ENCODE measurements at regions not wholly inside any gene's neighbourhood (a gene's known extent, or its start where the extent isn't known, plus 50 kb on each side); places are given as distances from the start of the nearest gene placed in this dataset.

- no peak for DNase-seq
These were observed 260.0 kb downstream of the FAT3 start for GRCh38 chr11:92484570-92484969.

GRCh38 chr11:92489826-92490399 is 265.3 kb downstream of the FAT3 start:
- no peak for DNase-seq

GRCh38 chr11:92492372-92492771 is 267.8 kb downstream of the FAT3 start:
- DNase-seq: no peak

GRCh38 chr11:92495107-92495793 is 270.6 kb downstream of the FAT3 start:
- no peak for DNase-seq

- no peak for DNase-seq
These were observed 275.8 kb downstream of the FAT3 start for GRCh38 chr11:92500453-92500852.

- no peak for DNase-seq
These were observed 276.6 kb downstream of the FAT3 start for GRCh38 chr11:92501066-92501739.

GRCh38 chr11:92504004-92504403 is 279.4 kb downstream of the FAT3 start:
- DNase-seq: no peak

- DNase-seq: no peak
These were observed 279.9 kb downstream of the FAT3 start for GRCh38 chr11:92504534-92504933.

GRCh38 chr11:92505689-92506088 is 281.1 kb downstream of the FAT3 start:
- no peak for DNase-seq

GRCh38 chr11:92506809-92507336 is 282.3 kb downstream of the FAT3 start:
- no peak for DNase-seq

- no peak for DNase-seq
These were observed 286.0 kb downstream of the FAT3 start for GRCh38 chr11:92510591-92510990.

- DNase-seq: no peak
These were observed 287.0 kb downstream of the FAT3 start for GRCh38 chr11:92511522-92512203.

- DNase-seq: no peak
These were observed 287.6 kb downstream of the FAT3 start for GRCh38 chr11:92512204-92512569.

- no peak for DNase-seq
These were observed 299.0 kb downstream of the FAT3 start for GRCh38 chr11:92523611-92524010.

- DNase-seq: no peak
These were observed 299.9 kb downstream of the FAT3 start for GRCh38 chr11:92524542-92524941.

GRCh38 chr11:92527467-92527866 is 302.8 kb downstream of the FAT3 start:
- no peak for DNase-seq

GRCh38 chr11:92528001-92528400 is 303.4 kb downstream of the FAT3 start:
- DNase-seq: no peak

GRCh38 chr11:92531065-92531739 is 306.6 kb downstream of the FAT3 start:
- no peak for DNase-seq

- DNase-seq: no peak
These were observed 309.2 kb downstream of the FAT3 start for GRCh38 chr11:92533657-92534335.

- no peak for DNase-seq
These were observed 312.3 kb downstream of the FAT3 start for GRCh38 chr11:92536883-92537282.

- DNase-seq: no peak
These were observed 315.5 kb downstream of the FAT3 start for GRCh38 chr11:92540096-92540495.

- no peak for DNase-seq
These were observed 321.4 kb downstream of the FAT3 start for GRCh38 chr11:92545906-92546471.

Measured in NCI-H2107 (cell line).